ENCODE measurements at regions not wholly inside any gene's neighbourhood (a gene's known extent, or its start where the extent isn't known, plus 50 kb on each side); places are given as distances from the start of the nearest gene placed in this dataset.
A peak's percentile ranks its signal among the peaks of the same experiment; 100 is the strongest.

GRCh38 chr2:183214680-183215079 is 90.4 kb downstream of the NUP35 start:
- no peak for DNase-seq (ENCODE audit: low read depth, low spot score)
- in situ Hi-C loops (cut with HindIII; ENCODE audit: low pct_unique_long_range_greater_than_20kb, low sequenced_read_pairs), result no loop called here

- in situ Hi-C loops (cut with HindIII; ENCODE audit: low pct_unique_long_range_greater_than_20kb, low sequenced_read_pairs), result no loop called here
- DNase-seq (ENCODE audit: low read depth, low spot score), result no peak
Measured at GRCh38 chr2:183215917-183216316, 91.7 kb downstream of the NUP35 start.

- DNase-seq (ENCODE audit: low read depth, low spot score), result no peak
- in situ Hi-C loops (cut with HindIII; ENCODE audit: low pct_unique_long_range_greater_than_20kb, low sequenced_read_pairs), result no loop called here
Measured at GRCh38 chr2:183219888-183220287, 95.6 kb downstream of the NUP35 start.

- DNase-seq (ENCODE audit: low read depth, low spot score), result no peak
- in situ Hi-C loops (cut with HindIII; ENCODE audit: low pct_unique_long_range_greater_than_20kb, low sequenced_read_pairs), result no loop called here
Measured at GRCh38 chr2:183222751-183223150, 98.5 kb downstream of the NUP35 start.

- no peak for DNase-seq (ENCODE audit: low read depth, low spot score)
- in situ Hi-C loops (cut with HindIII; ENCODE audit: low pct_unique_long_range_greater_than_20kb, low sequenced_read_pairs), result no loop called here
Measured at GRCh38 chr2:183224948-183225347, 100.7 kb downstream of the NUP35 start.

- DNase-seq (ENCODE audit: low read depth, low spot score), result no peak
Measured at GRCh38 chr2:183227176-183227575, 102.9 kb downstream of the NUP35 start.

GRCh38 chr2:183229386-183229785 is 105.1 kb downstream of the NUP35 start:
- DNase-seq (ENCODE audit: low read depth, low spot score), result no peak
- in situ Hi-C loops (cut with HindIII; ENCODE audit: low pct_unique_long_range_greater_than_20kb, low sequenced_read_pairs), result no loop called here

More at GRCh38 chr2:183227176-183227575, 102.9 kb downstream of the NUP35 start:
- in situ Hi-C loops (cut with HindIII; ENCODE audit: low pct_unique_long_range_greater_than_20kb, low sequenced_read_pairs), result no loop called here

GRCh38 chr2:183232161-183232865 is 108.1 kb downstream of the NUP35 start:
- in situ Hi-C loops (cut with HindIII; ENCODE audit: low pct_unique_long_range_greater_than_20kb, low sequenced_read_pairs), result no loop called here
- no peak for DNase-seq (ENCODE audit: low read depth, low spot score)

GRCh38 chr2:183242937-183243336 is 118.7 kb downstream of the NUP35 start:
- DNase-seq (ENCODE audit: low read depth, low spot score), result peak; percentile 97
- in situ Hi-C loops (cut with HindIII; ENCODE audit: low pct_unique_long_range_greater_than_20kb, low sequenced_read_pairs), result no loop called here

GRCh38 chr2:183243758-183244157 is 119.5 kb downstream of the NUP35 start:
- DNase-seq (ENCODE audit: low read depth, low spot score), result peak; percentile 35
- in situ Hi-C loops (cut with HindIII; ENCODE audit: low pct_unique_long_range_greater_than_20kb, low sequenced_read_pairs), result no loop called here

GRCh38 chr2:183244300-183244844 is 120.1 kb downstream of the NUP35 start:
- in situ Hi-C loops (cut with HindIII; ENCODE audit: low pct_unique_long_range_greater_than_20kb, low sequenced_read_pairs), result no loop called here
- DNase-seq (ENCODE audit: low read depth, low spot score), result peak; percentile 26

- in situ Hi-C loops (cut with HindIII; ENCODE audit: low pct_unique_long_range_greater_than_20kb, low sequenced_read_pairs), result no loop called here
- peak; percentile 57 for DNase-seq (ENCODE audit: low read depth, low spot score)
Measured at GRCh38 chr2:183248866-183249567, 124.8 kb downstream of the NUP35 start.

GRCh38 chr2:183250061-183250460 is 125.8 kb downstream of the NUP35 start:
- in situ Hi-C loops (cut with HindIII; ENCODE audit: low pct_unique_long_range_greater_than_20kb, low sequenced_read_pairs), result no loop called here
- DNase-seq (ENCODE audit: low read depth, low spot score), result no peak

GRCh38 chr2:183250472-183250871 is 126.2 kb downstream of the NUP35 start:
- in situ Hi-C loops (cut with HindIII; ENCODE audit: low pct_unique_long_range_greater_than_20kb, low sequenced_read_pairs), result no loop called here
- DNase-seq (ENCODE audit: low read depth, low spot score), result no peak

GRCh38 chr2:183253441-183254130 is 129.3 kb downstream of the NUP35 start:
- DNase-seq (ENCODE audit: low read depth, low spot score), result no peak

GRCh38 chr2:183255411-183255810 is 131.2 kb downstream of the NUP35 start:
- no peak for DNase-seq (ENCODE audit: low read depth, low spot score)
- in situ Hi-C loops (cut with HindIII; ENCODE audit: low pct_unique_long_range_greater_than_20kb, low sequenced_read_pairs), result no loop called here

More at GRCh38 chr2:183253441-183254130, 129.3 kb downstream of the NUP35 start:
- in situ Hi-C loops (cut with HindIII; ENCODE audit: low pct_unique_long_range_greater_than_20kb, low sequenced_read_pairs), result no loop called here

GRCh38 chr2:183259921-183260320 is 135.7 kb downstream of the NUP35 start:
- in situ Hi-C loops (cut with HindIII; ENCODE audit: low pct_unique_long_range_greater_than_20kb, low sequenced_read_pairs), result no loop called here
- no peak for DNase-seq (ENCODE audit: low read depth, low spot score)

GRCh38 chr2:183260527-183260926 is 136.3 kb downstream of the NUP35 start:
- in situ Hi-C loops (cut with HindIII; ENCODE audit: low pct_unique_long_range_greater_than_20kb, low sequenced_read_pairs), result no loop called here

More at GRCh38 chr2:183260527-183260926, 136.3 kb downstream of the NUP35 start:
- DNase-seq (ENCODE audit: low read depth, low spot score), result no peak

All from SK-MEL-5 (cell line).